RWPE2 (cell line): ENCODE measurements at regions not wholly inside any gene's neighbourhood (a gene's known extent, or its start where the extent isn't known, plus 50 kb on each side); places are given as distances from the start of the nearest gene placed in this dataset.
"Not testable (repeated sequence)": the region's sequence is repeated elsewhere in the genome, so short reads cannot be mapped to it uniquely, and the experiment has no call there.

Experiments used
- ATAC-seq: fragments of 200-7000 bp; cut with Tn5 transposase; 3 replicates; pipeline ENCODE4 v1.9.1; 2021; ENCODE audit warnings: low read depth
- DNase-seq: peaks from one replicate; pipeline ENCODE4 v3.0.0-alpha.2; 2020; ENCODE audit warnings: low spot score
- H3K27ac ChIP-seq: fragments of 450-650 bp; 2 replicates; pipeline ENCODE4 v1.5.1; 2017; ENCODE audit warnings: mild to moderate bottlenecking; ENCODE audit not compliant: poor library complexity, severe bottlenecking
- H3K27me3 ChIP-seq: fragments of 250-450 bp; sonication (Bioruptor Pico); 2 replicates; pipeline ENCODE4 v1.5.1; 2021; ENCODE audit warnings: mild to moderate bottlenecking, moderate library complexity; ENCODE audit not compliant: insufficient read depth, poor library complexity, severe bottlenecking
- H3K36me3 ChIP-seq: fragments of 250-450 bp; sonication (Bioruptor Pico); 2 replicates; pipeline ENCODE4 v1.5.1; 2020; ENCODE audit warnings: low read depth, mild to moderate bottlenecking, moderate library complexity
- H3K4me1 ChIP-seq: fragments of 250-450 bp; sonication (Bioruptor Pico); 2 replicates; pipeline ENCODE4 v1.5.1; 2021; ENCODE audit warnings: mild to moderate bottlenecking, moderate library complexity; ENCODE audit not compliant: insufficient read depth, poor library complexity, severe bottlenecking
- H3K4me3 ChIP-seq: fragments of 250-450 bp; sonication (Bioruptor Pico); 2 replicates; pipeline ENCODE4 v1.5.1; 2021; ENCODE audit warnings: mild to moderate bottlenecking, moderate library complexity; ENCODE audit not compliant: severe bottlenecking
- H3K9me3 ChIP-seq: fragments of 250-450 bp; sonication (Bioruptor Pico); 2 replicates; pipeline ENCODE4 v1.5.1; 2021; ENCODE audit warnings: mild to moderate bottlenecking, moderate library complexity; ENCODE audit not compliant: severe bottlenecking
- TF ChIP-seq, protein P1 (sequence below): fragments of 450-650 bp; IDR thresholded peaks from one replicate; pipeline ENCODE4 v1.5.1; 2017; ENCODE audit warnings: mild to moderate bottlenecking, moderate library complexity; ENCODE audit not compliant: poor library complexity, severe bottlenecking

- Histone ChIP-seq H3K27ac (no peak overlapping the region), H3K27me3 (peaks cover 3% of the 10 kb centered on the region), H3K9me3 (no peaks in the 10 kb centered on the region), H3K36me3 (no peaks in the 10 kb centered on the region), H3K4me3 (no peak overlapping the region), H3K4me1 (no peaks in the 10 kb centered on the region)
- no peak for DNase-seq
- TF ChIP-seq, protein P1, sequence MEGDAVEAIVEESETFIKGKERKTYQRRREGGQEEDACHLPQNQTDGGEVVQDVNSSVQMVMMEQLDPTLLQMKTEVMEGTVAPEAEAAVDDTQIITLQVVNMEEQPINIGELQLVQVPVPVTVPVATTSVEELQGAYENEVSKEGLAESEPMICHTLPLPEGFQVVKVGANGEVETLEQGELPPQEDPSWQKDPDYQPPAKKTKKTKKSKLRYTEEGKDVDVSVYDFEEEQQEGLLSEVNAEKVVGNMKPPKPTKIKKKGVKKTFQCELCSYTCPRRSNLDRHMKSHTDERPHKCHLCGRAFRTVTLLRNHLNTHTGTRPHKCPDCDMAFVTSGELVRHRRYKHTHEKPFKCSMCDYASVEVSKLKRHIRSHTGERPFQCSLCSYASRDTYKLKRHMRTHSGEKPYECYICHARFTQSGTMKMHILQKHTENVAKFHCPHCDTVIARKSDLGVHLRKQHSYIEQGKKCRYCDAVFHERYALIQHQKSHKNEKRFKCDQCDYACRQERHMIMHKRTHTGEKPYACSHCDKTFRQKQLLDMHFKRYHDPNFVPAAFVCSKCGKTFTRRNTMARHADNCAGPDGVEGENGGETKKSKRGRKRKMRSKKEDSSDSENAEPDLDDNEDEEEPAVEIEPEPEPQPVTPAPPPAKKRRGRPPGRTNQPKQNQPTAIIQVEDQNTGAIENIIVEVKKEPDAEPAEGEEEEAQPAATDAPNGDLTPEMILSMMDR, result no peak
- no peak for ATAC-seq
Observed at GRCh38 chr2:134052173-134052572, 201.7 kb upstream of the MGAT5 start.

- Histone ChIP-seq H3K9me3 (no peaks in the 10 kb centered on the region), H3K4me1 (no peaks in the 10 kb centered on the region), H3K36me3 (no peaks in the 10 kb centered on the region), H3K27ac (no peak overlapping the region), H3K4me3 (no peak overlapping the region), H3K27me3 (no peaks in the 10 kb centered on the region)
- ATAC-seq, result no peak
- TF ChIP-seq, protein P1, result no peak
- DNase-seq, result no peak
Observed at GRCh38 chr2:134056173-134056572, 197.7 kb upstream of the MGAT5 start.

DNA sequence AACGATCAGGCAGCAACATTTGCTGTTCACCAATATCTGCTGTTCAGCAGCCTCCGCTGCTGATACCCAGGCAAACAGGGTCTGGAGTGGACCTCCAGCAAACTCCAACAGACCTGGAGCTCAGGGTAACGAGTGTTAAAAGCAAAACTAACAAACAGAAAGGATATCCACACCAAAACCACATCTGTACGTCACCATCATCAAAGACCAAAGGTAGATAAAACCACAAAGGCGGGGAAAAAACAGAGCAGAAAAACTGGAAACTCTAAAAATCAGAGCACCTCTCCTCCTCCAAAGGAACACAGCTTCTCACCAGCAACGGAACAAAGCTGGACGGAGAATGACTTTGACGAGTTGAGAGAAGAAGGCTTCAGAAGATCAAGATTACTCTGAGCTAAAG is 192.8 kb upstream of the MGAT5 start:
- not testable (repeated sequence) for ATAC-seq, DNase-seq, H3K4me1 ChIP-seq, H3K27ac ChIP-seq, H3K36me3 ChIP-seq, H3K27me3 ChIP-seq, H3K4me3 ChIP-seq, H3K9me3 ChIP-seq

GRCh38 chr2:134062235-134062634 is 191.6 kb upstream of the MGAT5 start:
- not testable (repeated sequence) for H3K36me3 ChIP-seq, ATAC-seq, H3K4me3 ChIP-seq, H3K9me3 ChIP-seq, H3K27ac ChIP-seq, H3K27me3 ChIP-seq, H3K4me1 ChIP-seq, DNase-seq

- not testable (repeated sequence) for ATAC-seq
Observed at GRCh38 chr2:134063916-134064315, 190.0 kb upstream of the MGAT5 start.

GRCh38 chr2:134070281-134070741 is 183.6 kb upstream of the MGAT5 start:
- no peak for DNase-seq
- H3K9me3 ChIP-seq, result no peaks in the 10 kb centered on the region
- H3K36me3 ChIP-seq, result no peaks in the 10 kb centered on the region
- no peaks in the 10 kb centered on the region for H3K4me1 ChIP-seq
- H3K27ac ChIP-seq, result no peak overlapping the region
- TF ChIP-seq, protein P1, result no peak
- H3K4me3 ChIP-seq, result no peak overlapping the region
- ATAC-seq, result no peak
- H3K27me3 ChIP-seq, result no peaks in the 10 kb centered on the region

More at GRCh38 chr2:134063916-134064315, 190.0 kb upstream of the MGAT5 start:
- H3K4me3 ChIP-seq, H3K4me1 ChIP-seq, H3K9me3 ChIP-seq, H3K27me3 ChIP-seq, H3K36me3 ChIP-seq, H3K27ac ChIP-seq, DNase-seq: not testable (repeated sequence)
